ENCODE measurements at regions not wholly inside any gene's neighbourhood (a gene's known extent, or its start where the extent isn't known, plus 50 kb on each side); places are given as distances from the start of the nearest gene placed in this dataset.

- WGBS (ENCODE audit: insufficient coverage, low lambda C conversion rate), result 83% methylated on average over 1 of the region's 5 CpGs
- H3K27me3 ChIP-seq (ENCODE audit: control insufficient read depth, insufficient read depth, low read length), result no peaks in the 10 kb centered on the region
- H3K36me3 ChIP-seq (ENCODE audit: control insufficient read depth, insufficient read depth, low read length), result no peaks in the 10 kb centered on the region
- no peak for DNase-seq
- no peak overlapping the region for H3K4me3 ChIP-seq (ENCODE audit: low read length)
- no peak overlapping the region for H3K27ac ChIP-seq (ENCODE audit: low read length)
- H3K4me1 ChIP-seq (ENCODE audit: control insufficient read depth, insufficient read depth, low read length), result no peaks in the 10 kb centered on the region
- no peaks in the 10 kb centered on the region for H3K9me3 ChIP-seq (ENCODE audit: control insufficient read depth, low read depth, low read length)
Measured at GRCh38 chr7:18402488-18403183, 92.9 kb upstream of the HDAC9 start.

- H3K4me3 ChIP-seq (ENCODE audit: low read length), result no peak overlapping the region
- H3K27ac ChIP-seq (ENCODE audit: low read length), result no peak overlapping the region
- no peaks in the 10 kb centered on the region for H3K27me3 ChIP-seq (ENCODE audit: control insufficient read depth, insufficient read depth, low read length)
- no peaks in the 10 kb centered on the region for H3K9me3 ChIP-seq (ENCODE audit: control insufficient read depth, low read depth, low read length)
- no peaks in the 10 kb centered on the region for H3K4me1 ChIP-seq (ENCODE audit: control insufficient read depth, insufficient read depth, low read length)
- no peak for DNase-seq
- WGBS (ENCODE audit: insufficient coverage, low lambda C conversion rate), result 80% methylated on average over 1 of the region's 1 CpG
- no peaks in the 10 kb centered on the region for H3K36me3 ChIP-seq (ENCODE audit: control insufficient read depth, insufficient read depth, low read length)
Measured at GRCh38 chr7:18405726-18406125, 89.8 kb upstream of the HDAC9 start.

GRCh38 chr7:18407385-18407784 lies 88.2 kb upstream of the HDAC9 start:
- H3K9me3 ChIP-seq (ENCODE audit: control insufficient read depth, low read depth, low read length), result no peaks in the 10 kb centered on the region
- H3K27ac ChIP-seq (ENCODE audit: low read length), result no peak overlapping the region
- WGBS (ENCODE audit: insufficient coverage, low lambda C conversion rate), result 63% methylated on average over 1 of the region's 4 CpGs
- no peak for DNase-seq
- no peaks in the 10 kb centered on the region for H3K27me3 ChIP-seq (ENCODE audit: control insufficient read depth, insufficient read depth, low read length)
- no peaks in the 10 kb centered on the region for H3K36me3 ChIP-seq (ENCODE audit: control insufficient read depth, insufficient read depth, low read length)
- H3K4me3 ChIP-seq (ENCODE audit: low read length), result no peak overlapping the region
- H3K4me1 ChIP-seq (ENCODE audit: control insufficient read depth, insufficient read depth, low read length), result no peaks in the 10 kb centered on the region

GRCh38 chr7:18408461-18408860 lies 87.1 kb upstream of the HDAC9 start:
- Histone ChIP-seq H3K4me3 (ENCODE audit: low read length) (no peak overlapping the region), H3K9me3 (ENCODE audit: control insufficient read depth, low read depth, low read length) (no peaks in the 10 kb centered on the region), H3K27ac (ENCODE audit: low read length) (no peak overlapping the region), H3K36me3 (ENCODE audit: control insufficient read depth, insufficient read depth, low read length) (no peaks in the 10 kb centered on the region), H3K27me3 (ENCODE audit: control insufficient read depth, insufficient read depth, low read length) (no peaks in the 10 kb centered on the region), H3K4me1 (ENCODE audit: control insufficient read depth, insufficient read depth, low read length) (no peaks in the 10 kb centered on the region)
- no peak for DNase-seq
- WGBS (ENCODE audit: insufficient coverage, low lambda C conversion rate), result no CpG with 5 or more reads among the region's 2 CpGs

- H3K36me3 ChIP-seq (ENCODE audit: control insufficient read depth, insufficient read depth, low read length), result no peaks in the 10 kb centered on the region
- no peak overlapping the region for H3K27ac ChIP-seq (ENCODE audit: low read length)
- H3K4me3 ChIP-seq (ENCODE audit: low read length), result no peak overlapping the region
- no peaks in the 10 kb centered on the region for H3K4me1 ChIP-seq (ENCODE audit: control insufficient read depth, insufficient read depth, low read length)
- H3K27me3 ChIP-seq (ENCODE audit: control insufficient read depth, insufficient read depth, low read length), result no peaks in the 10 kb centered on the region
- 100% methylated on average over 2 of the region's 4 CpGs for WGBS (ENCODE audit: insufficient coverage, low lambda C conversion rate)
- DNase-seq, result no peak
- H3K9me3 ChIP-seq (ENCODE audit: control insufficient read depth, low read depth, low read length), result no peaks in the 10 kb centered on the region
Measured at GRCh38 chr7:18408868-18409267, 86.7 kb upstream of the HDAC9 start.

GRCh38 chr7:18413447-18413846 lies 82.1 kb upstream of the HDAC9 start:
- no peaks in the 10 kb centered on the region for H3K4me1 ChIP-seq (ENCODE audit: control insufficient read depth, insufficient read depth, low read length)
- no peaks in the 10 kb centered on the region for H3K36me3 ChIP-seq (ENCODE audit: control insufficient read depth, insufficient read depth, low read length)
- H3K4me3 ChIP-seq (ENCODE audit: low read length), result no peak overlapping the region
- no peaks in the 10 kb centered on the region for H3K9me3 ChIP-seq (ENCODE audit: control insufficient read depth, low read depth, low read length)
- DNase-seq, result no peak
- WGBS (ENCODE audit: insufficient coverage, low lambda C conversion rate), result 100% methylated on average over 1 of the region's 1 CpG
- H3K27me3 ChIP-seq (ENCODE audit: control insufficient read depth, insufficient read depth, low read length), result no peaks in the 10 kb centered on the region
- H3K27ac ChIP-seq (ENCODE audit: low read length), result no peak overlapping the region

- Histone ChIP-seq H3K36me3 (ENCODE audit: control insufficient read depth, insufficient read depth, low read length) (no peaks in the 10 kb centered on the region), H3K4me3 (ENCODE audit: low read length) (no peak overlapping the region), H3K27ac (ENCODE audit: low read length) (no peak overlapping the region), H3K4me1 (ENCODE audit: control insufficient read depth, insufficient read depth, low read length) (no peaks in the 10 kb centered on the region), H3K9me3 (ENCODE audit: control insufficient read depth, low read depth, low read length) (no peaks in the 10 kb centered on the region), H3K27me3 (ENCODE audit: control insufficient read depth, insufficient read depth, low read length) (no peaks in the 10 kb centered on the region)
- 58% methylated on average over 3 of the region's 7 CpGs for WGBS (ENCODE audit: insufficient coverage, low lambda C conversion rate)
- no peak for DNase-seq
Measured at GRCh38 chr7:18414885-18415284, 80.7 kb upstream of the HDAC9 start.

- H3K27me3 ChIP-seq (ENCODE audit: control insufficient read depth, insufficient read depth, low read length), result no peaks in the 10 kb centered on the region
- no peak overlapping the region for H3K4me3 ChIP-seq (ENCODE audit: low read length)
- H3K4me1 ChIP-seq (ENCODE audit: control insufficient read depth, insufficient read depth, low read length), result peaks cover 8% of the 10 kb centered on the region
- no peaks in the 10 kb centered on the region for H3K9me3 ChIP-seq (ENCODE audit: control insufficient read depth, low read depth, low read length)
- no peak overlapping the region for H3K27ac ChIP-seq (ENCODE audit: low read length)
- no peaks in the 10 kb centered on the region for H3K36me3 ChIP-seq (ENCODE audit: control insufficient read depth, insufficient read depth, low read length)
- 87% methylated on average over 2 of the region's 3 CpGs for WGBS (ENCODE audit: insufficient coverage, low lambda C conversion rate)
- no peak for DNase-seq
Measured at GRCh38 chr7:18416988-18417387, 78.6 kb upstream of the HDAC9 start.

GRCh38 chr7:18419456-18419855 lies 76.1 kb upstream of the HDAC9 start:
- Histone ChIP-seq H3K4me3 (ENCODE audit: low read length) (no peak overlapping the region), H3K36me3 (ENCODE audit: control insufficient read depth, insufficient read depth, low read length) (no peaks in the 10 kb centered on the region), H3K9me3 (ENCODE audit: control insufficient read depth, low read depth, low read length) (no peaks in the 10 kb centered on the region), H3K4me1 (ENCODE audit: control insufficient read depth, insufficient read depth, low read length) (peaks cover 12% of the 10 kb centered on the region), H3K27me3 (ENCODE audit: control insufficient read depth, insufficient read depth, low read length) (no peaks in the 10 kb centered on the region), H3K27ac (ENCODE audit: low read length) (no peak overlapping the region)
- 80% methylated on average over 1 of the region's 3 CpGs for WGBS (ENCODE audit: insufficient coverage, low lambda C conversion rate)
- DNase-seq, result no peak

GRCh38 chr7:18420108-18420507 lies 75.4 kb upstream of the HDAC9 start:
- 50% methylated on average over 1 of the region's 2 CpGs for WGBS (ENCODE audit: insufficient coverage, low lambda C conversion rate)
- peak in 1 of 2 donors; percentile 38 for DNase-seq
- Histone ChIP-seq H3K36me3 (ENCODE audit: control insufficient read depth, insufficient read depth, low read length) (no peaks in the 10 kb centered on the region), H3K9me3 (ENCODE audit: control insufficient read depth, low read depth, low read length) (no peaks in the 10 kb centered on the region), H3K4me1 (ENCODE audit: control insufficient read depth, insufficient read depth, low read length) (peaks cover 12% of the 10 kb centered on the region), H3K4me3 (ENCODE audit: low read length) (no peak overlapping the region), H3K27ac (ENCODE audit: low read length) (no peak overlapping the region), H3K27me3 (ENCODE audit: control insufficient read depth, insufficient read depth, low read length) (no peaks in the 10 kb centered on the region)

- H3K4me3 ChIP-seq (ENCODE audit: low read length), result no peak overlapping the region
- peak in 1 of 2 donors; percentile 20 for DNase-seq
- no peaks in the 10 kb centered on the region for H3K36me3 ChIP-seq (ENCODE audit: control insufficient read depth, insufficient read depth, low read length)
- no peak overlapping the region for H3K27ac ChIP-seq (ENCODE audit: low read length)
- no peaks in the 10 kb centered on the region for H3K27me3 ChIP-seq (ENCODE audit: control insufficient read depth, insufficient read depth, low read length)
- no CpG with 5 or more reads among the region's 1 CpG for WGBS (ENCODE audit: insufficient coverage, low lambda C conversion rate)
- H3K9me3 ChIP-seq (ENCODE audit: control insufficient read depth, low read depth, low read length), result no peaks in the 10 kb centered on the region
- peaks cover 12% of the 10 kb centered on the region for H3K4me1 ChIP-seq (ENCODE audit: control insufficient read depth, insufficient read depth, low read length)
Measured at GRCh38 chr7:18420748-18421147, 74.8 kb upstream of the HDAC9 start.
